IPS DF 6.9 (cell line): ENCODE measurements at regions not wholly inside any gene's neighbourhood (a gene's known extent, or its start where the extent isn't known, plus 50 kb on each side); places are given as distances from the start of the nearest gene placed in this dataset.

Source experiments
- DNase-seq: peaks from one replicate; pipeline ENCODE4 v3.0.0-alpha.2; 2013; ENCODE audit warnings: low read depth, low spot score
- H3K27ac ChIP-seq: one replicate; pipeline ENCODE4 v1.5.1; 2013; ENCODE audit warnings: low read length, control low read depth
- H3K27me3 ChIP-seq: 2 replicates; pipeline ENCODE4 v1.6.1; 2013; ENCODE audit warnings: mild to moderate bottlenecking, low read length; ENCODE audit not compliant: control insufficient read depth, insufficient read depth
- H3K36me3 ChIP-seq: 2 replicates; pipeline ENCODE4 v1.6.1; 2013; ENCODE audit warnings: low read length; ENCODE audit not compliant: control insufficient read depth, insufficient read depth
- H3K4me1 ChIP-seq: 2 replicates; pipeline ENCODE4 v1.6.1; 2013; ENCODE audit warnings: low read length; ENCODE audit not compliant: control insufficient read depth, insufficient read depth
- H3K4me3 ChIP-seq: 2 replicates; pipeline ENCODE4 v1.5.1; 2013; ENCODE audit warnings: mild to moderate bottlenecking, low read length
- H3K9me3 ChIP-seq: 2 replicates; pipeline ENCODE4 v1.6.1; 2013; ENCODE audit warnings: low read length, inconsistent platforms; ENCODE audit not compliant: control insufficient read depth, insufficient read depth
- WGBS: extraction: QIAGEN DNeasy Blood & Tissue Kit; methylation state at CpG from one replicate; pipeline ENCODE4 v1.1.7; 2013; ENCODE audit warnings: mixed read lengths, missing lambda C conversion rate; ENCODE audit not compliant: insufficient read length, insufficient coverage; 5-methylcytosine and 5-hydroxymethylcytosine counted together

DNA sequence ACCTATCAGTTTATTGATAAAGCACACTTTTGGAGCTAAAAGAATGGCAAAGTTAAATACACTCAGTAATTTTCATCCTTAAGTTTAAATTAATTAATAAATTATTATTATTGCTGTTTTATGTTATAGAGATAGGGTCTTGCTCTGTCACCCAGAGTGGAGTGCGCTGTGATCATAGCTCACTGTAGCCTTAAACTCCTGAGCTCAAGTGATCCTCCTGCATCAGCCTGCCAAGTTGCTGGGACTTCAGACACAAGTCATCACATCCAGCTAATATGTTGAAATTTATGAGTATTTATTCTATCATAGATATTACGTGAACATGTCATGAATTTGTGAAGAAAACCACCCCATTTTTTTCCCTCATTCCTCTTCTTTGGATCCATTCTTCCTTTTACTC lies 64.2 kb downstream of the GJA1 start:
- H3K4me1 ChIP-seq: no peaks in the 10 kb centered on the region
- no peaks in the 10 kb centered on the region for H3K36me3 ChIP-seq
- H3K27ac ChIP-seq: no peak overlapping the region
- H3K4me3 ChIP-seq: no peak overlapping the region
- H3K27me3 ChIP-seq: no peaks in the 10 kb centered on the region
- no peaks in the 10 kb centered on the region for H3K9me3 ChIP-seq
- WGBS: no CpG with 5 or more reads among the region's 2 CpGs
- no peak for DNase-seq

GRCh38 chr6:121503589-121503991 lies 68.1 kb downstream of the GJA1 start:
- Histone ChIP-seq H3K4me3 (no peak overlapping the region), H3K27me3 (no peaks in the 10 kb centered on the region), H3K36me3 (no peaks in the 10 kb centered on the region), H3K9me3 (no peaks in the 10 kb centered on the region), H3K4me1 (no peaks in the 10 kb centered on the region), H3K27ac (no peak overlapping the region)
- no CpG with 5 or more reads among the region's 2 CpGs for WGBS
- DNase-seq: no peak

GRCh38 chr6:121504227-121504626 lies 68.8 kb downstream of the GJA1 start:
- no peaks in the 10 kb centered on the region for H3K36me3 ChIP-seq
- no peak overlapping the region for H3K27ac ChIP-seq
- H3K9me3 ChIP-seq: no peaks in the 10 kb centered on the region
- H3K27me3 ChIP-seq: no peaks in the 10 kb centered on the region
- H3K4me3 ChIP-seq: no peak overlapping the region
- WGBS: no CpG with 5 or more reads among the region's 1 CpG
- no peaks in the 10 kb centered on the region for H3K4me1 ChIP-seq
- no peak for DNase-seq

DNA sequence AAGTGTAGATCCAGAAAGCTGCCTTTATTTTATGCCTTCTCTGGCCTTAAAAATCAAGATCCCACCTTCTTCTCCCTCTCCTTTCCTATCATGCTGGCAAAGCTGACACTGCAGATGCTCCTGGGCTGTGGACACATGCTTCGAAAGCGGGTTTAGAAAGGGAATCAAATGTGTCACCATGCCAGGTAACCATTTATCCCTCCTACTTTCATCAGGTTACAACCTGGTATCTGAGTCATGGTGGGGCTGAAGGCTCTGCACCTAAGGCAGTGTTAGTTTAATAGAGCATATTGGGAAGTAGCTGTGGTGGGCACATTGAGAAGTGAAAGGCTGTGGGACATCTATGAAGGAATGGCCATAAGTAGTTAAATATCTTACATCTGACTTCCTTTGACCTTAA lies 69.8 kb downstream of the GJA1 start:
- Histone ChIP-seq H3K4me1 (no peaks in the 10 kb centered on the region), H3K27me3 (no peaks in the 10 kb centered on the region), H3K9me3 (no peaks in the 10 kb centered on the region), H3K27ac (no peak overlapping the region), H3K4me3 (no peak overlapping the region), H3K36me3 (no peaks in the 10 kb centered on the region)
- WGBS: no CpG with 5 or more reads among the region's 2 CpGs
- DNase-seq: no peak

- Histone ChIP-seq H3K27me3 (no peaks in the 10 kb centered on the region), H3K4me1 (no peaks in the 10 kb centered on the region; the same call in 1 of the 2 replicates), H3K27ac (no peak overlapping the region), H3K36me3 (no peaks in the 10 kb centered on the region), H3K4me3 (no peak overlapping the region), H3K9me3 (no peaks in the 10 kb centered on the region)
- WGBS: no CpG with 5 or more reads among the region's 7 CpGs
- no peak for DNase-seq
Measured at GRCh38 chr6:121506761-121507754, 71.6 kb downstream of the GJA1 start.

- Histone ChIP-seq H3K27ac (no peak overlapping the region), H3K4me1 (no peaks in the 10 kb centered on the region; the same call in 1 of the 2 replicates)
Measured at GRCh38 chr6:121510568-121511177, 75.2 kb downstream of the GJA1 start.

GRCh38 chr6:121515630-121516265 lies 80.3 kb downstream of the GJA1 start:
- no peaks in the 10 kb centered on the region for H3K27me3 ChIP-seq
- WGBS: no CpG with 5 or more reads among the region's 1 CpG
- DNase-seq: no peak
- no peak overlapping the region for H3K4me3 ChIP-seq
- H3K27ac ChIP-seq: no peak overlapping the region
- no peaks in the 10 kb centered on the region for H3K9me3 ChIP-seq
- no peaks in the 10 kb centered on the region for H3K36me3 ChIP-seq
- peaks cover 5% of the 10 kb centered on the region; the same call in 1 of the 2 replicates for H3K4me1 ChIP-seq

More at GRCh38 chr6:121510568-121511177, 75.2 kb downstream of the GJA1 start:
- Histone ChIP-seq H3K4me3 (no peak overlapping the region), H3K27me3 (no peaks in the 10 kb centered on the region), H3K9me3 (no peaks in the 10 kb centered on the region), H3K36me3 (no peaks in the 10 kb centered on the region)
- DNase-seq: no peak
- WGBS: no CpG with 5 or more reads among the region's 8 CpGs

DNA sequence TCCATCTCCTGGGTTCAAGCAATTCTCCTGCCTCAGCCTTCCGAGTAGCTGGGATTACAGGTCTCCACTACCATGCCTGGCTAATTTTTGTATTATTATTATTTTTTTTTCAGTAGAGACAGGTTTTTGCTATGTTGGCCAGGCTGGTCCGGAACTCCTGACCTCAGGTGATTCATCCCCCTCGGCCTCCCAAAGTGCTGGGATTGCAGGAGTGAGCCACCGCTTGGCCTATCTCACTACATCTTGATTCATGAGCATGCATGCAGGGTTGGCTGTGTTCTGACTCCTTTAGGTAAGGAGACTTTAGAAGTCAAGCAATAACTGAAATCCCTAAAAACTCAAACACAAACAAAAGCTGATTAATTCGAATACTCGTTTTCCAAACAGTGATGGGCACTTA lies 80.9 kb downstream of the GJA1 start:
- H3K27me3 ChIP-seq: no peaks in the 10 kb centered on the region
- no peak overlapping the region for H3K4me3 ChIP-seq
- H3K9me3 ChIP-seq: no peaks in the 10 kb centered on the region
- H3K36me3 ChIP-seq: no peaks in the 10 kb centered on the region
- no peak for DNase-seq
- H3K4me1 ChIP-seq: peaks cover 5% of the 10 kb centered on the region; the same call in 1 of the 2 replicates
- no CpG with 5 or more reads among the region's 6 CpGs for WGBS
- H3K27ac ChIP-seq: no peak overlapping the region

GRCh38 chr6:121520337-121521163 lies 85.1 kb downstream of the GJA1 start:
- no peaks in the 10 kb centered on the region for H3K27me3 ChIP-seq
- peaks cover 5% of the 10 kb centered on the region; the same call in 1 of the 2 replicates for H3K4me1 ChIP-seq
- H3K4me3 ChIP-seq: no peak overlapping the region
- H3K9me3 ChIP-seq: no peaks in the 10 kb centered on the region
- no peak overlapping the region for H3K27ac ChIP-seq
- no CpG with 5 or more reads among the region's 7 CpGs for WGBS
- no peak for DNase-seq
- H3K36me3 ChIP-seq: no peaks in the 10 kb centered on the region

DNA sequence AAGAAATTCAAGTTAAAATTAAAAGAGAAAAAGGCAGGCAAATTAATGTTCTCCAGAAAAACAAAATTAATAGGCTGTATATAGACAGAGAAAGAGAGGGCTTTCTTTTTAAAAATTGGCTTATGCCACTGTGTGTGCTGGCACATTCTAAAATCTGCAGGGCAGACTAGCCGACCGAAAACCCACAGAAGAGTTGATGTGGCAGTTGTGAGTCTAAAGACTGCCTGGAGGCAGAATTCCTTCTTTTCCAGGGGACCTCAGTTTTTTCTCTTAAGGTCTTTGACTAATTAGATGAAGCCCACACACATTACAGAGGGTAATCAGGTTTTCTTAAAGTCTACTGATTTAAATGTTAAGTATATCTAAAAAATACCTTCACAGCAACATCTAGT lies 85.7 kb downstream of the GJA1 start:
- no peak overlapping the region for H3K27ac ChIP-seq
- H3K4me3 ChIP-seq: no peak overlapping the region
- DNase-seq: no peak
- H3K9me3 ChIP-seq: no peaks in the 10 kb centered on the region
- no peaks in the 10 kb centered on the region for H3K36me3 ChIP-seq
- H3K27me3 ChIP-seq: no peaks in the 10 kb centered on the region
- peaks cover 5% of the 10 kb centered on the region; the same call in 1 of the 2 replicates for H3K4me1 ChIP-seq
- WGBS: no CpG with 5 or more reads among the region's 2 CpGs
